ENCODE measurements at regions not wholly inside any gene's neighbourhood (a gene's known extent, or its start where the extent isn't known, plus 50 kb on each side); places are given as distances from the start of the nearest gene placed in this dataset.
A peak's percentile ranks its signal among the peaks of the same experiment; 100 is the strongest.
"Not testable (repeated sequence)": the region's sequence is repeated elsewhere in the genome, so short reads cannot be mapped to it uniquely, and the experiment has no call there.

DNA sequence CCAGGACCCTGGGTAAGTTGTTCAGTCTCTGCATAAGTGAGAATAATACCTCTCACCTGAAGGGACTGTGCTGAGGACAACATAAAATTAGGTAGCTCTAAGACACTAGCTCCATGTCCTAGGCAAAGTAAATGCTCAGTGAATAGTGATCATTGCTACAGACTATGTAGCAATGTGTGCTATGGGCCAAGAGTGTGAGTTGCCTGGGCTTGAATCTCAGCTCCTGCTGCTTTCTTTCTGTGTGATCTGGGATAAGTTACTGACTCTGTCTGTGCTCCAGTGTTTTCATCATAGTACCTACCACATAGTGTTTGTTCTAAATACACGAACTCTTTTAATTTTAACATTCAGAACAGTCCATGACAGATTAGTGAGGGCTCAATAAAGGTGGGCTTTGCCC, 81.1 kb upstream of the MFGE8 start:
- no peak for DNase-seq (ENCODE audit: extremely low read depth, low read depth, low spot score)

DNA sequence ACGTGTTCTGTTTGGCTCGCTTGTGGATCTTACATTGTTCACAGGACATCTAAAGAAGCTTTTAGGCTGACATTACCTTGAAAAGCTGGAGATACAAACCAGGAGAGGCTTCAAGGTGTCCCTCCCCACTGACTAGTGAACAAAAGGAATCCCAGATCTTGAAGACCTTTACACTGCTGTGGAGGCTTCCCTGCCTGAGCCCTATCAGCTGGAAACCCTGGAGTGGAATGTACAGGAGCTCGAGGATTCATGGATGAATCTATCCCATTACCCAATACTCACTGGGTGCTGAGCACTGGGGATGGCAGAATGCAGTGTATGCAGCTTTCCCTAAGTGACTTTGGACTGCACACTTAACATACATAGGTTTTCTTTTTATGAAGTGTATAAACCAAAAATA, 82.3 kb upstream of the MFGE8 start:
- no peak for DNase-seq (ENCODE audit: extremely low read depth, low read depth, low spot score)

DNA sequence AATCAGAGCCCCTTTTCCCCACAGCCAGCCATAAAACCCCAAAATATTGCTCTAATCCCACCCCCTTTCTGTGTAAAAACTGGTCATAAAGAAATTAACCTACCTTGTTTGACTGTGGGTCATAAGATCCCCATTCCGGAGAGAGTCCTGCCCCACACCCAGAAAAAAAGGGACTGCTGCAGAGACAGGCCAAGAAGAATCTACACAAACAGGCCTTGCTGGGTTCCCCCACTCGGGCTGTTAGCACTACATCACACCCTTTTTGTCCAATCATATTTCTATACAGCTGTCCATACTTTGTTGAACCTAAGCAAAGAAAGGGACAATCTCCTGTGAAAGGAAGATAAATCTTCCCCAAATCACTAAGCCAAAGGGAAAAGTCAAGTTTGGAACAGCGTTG, 84.4 kb upstream of the MFGE8 start:
- DNase-seq (ENCODE audit: extremely low read depth, low read depth, low spot score) = no peak

DNA sequence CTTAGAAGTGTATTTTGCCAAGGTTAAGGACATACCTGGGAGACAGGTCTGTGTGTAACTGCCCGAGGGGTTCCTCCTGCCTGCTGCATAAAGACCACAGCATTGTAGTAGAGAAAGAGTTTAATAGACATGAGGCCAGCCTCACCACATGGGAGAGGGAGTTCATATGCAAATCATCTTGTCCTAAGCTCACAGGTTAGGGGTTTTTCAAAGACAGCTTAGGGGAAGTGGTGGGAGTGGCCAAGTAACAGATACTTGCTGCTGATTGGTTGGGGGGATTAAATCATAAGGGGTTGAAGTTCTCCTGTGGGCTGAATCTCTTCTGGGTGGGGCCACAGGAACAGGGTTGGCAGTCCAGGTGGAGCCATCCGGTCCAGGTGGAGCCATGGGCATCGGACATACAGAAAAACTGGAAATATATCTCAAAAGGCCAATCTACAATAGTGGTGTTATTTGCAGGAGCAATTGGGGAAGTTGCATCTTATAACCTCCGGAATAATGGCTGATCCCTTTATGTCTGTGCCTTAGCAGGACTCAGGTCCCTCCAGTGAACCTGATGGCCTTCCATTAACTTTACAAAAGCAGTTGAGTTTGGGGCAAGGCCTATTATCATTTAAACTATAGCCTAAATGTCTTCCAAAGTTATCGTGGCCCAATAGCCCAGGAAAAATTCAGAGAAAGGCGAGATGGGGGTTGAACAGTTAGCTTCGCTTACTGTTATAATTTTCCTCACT, 86.0 kb upstream of the MFGE8 start:
- DNase-seq (ENCODE audit: extremely low read depth, low read depth, low spot score) = no peak

DNA sequence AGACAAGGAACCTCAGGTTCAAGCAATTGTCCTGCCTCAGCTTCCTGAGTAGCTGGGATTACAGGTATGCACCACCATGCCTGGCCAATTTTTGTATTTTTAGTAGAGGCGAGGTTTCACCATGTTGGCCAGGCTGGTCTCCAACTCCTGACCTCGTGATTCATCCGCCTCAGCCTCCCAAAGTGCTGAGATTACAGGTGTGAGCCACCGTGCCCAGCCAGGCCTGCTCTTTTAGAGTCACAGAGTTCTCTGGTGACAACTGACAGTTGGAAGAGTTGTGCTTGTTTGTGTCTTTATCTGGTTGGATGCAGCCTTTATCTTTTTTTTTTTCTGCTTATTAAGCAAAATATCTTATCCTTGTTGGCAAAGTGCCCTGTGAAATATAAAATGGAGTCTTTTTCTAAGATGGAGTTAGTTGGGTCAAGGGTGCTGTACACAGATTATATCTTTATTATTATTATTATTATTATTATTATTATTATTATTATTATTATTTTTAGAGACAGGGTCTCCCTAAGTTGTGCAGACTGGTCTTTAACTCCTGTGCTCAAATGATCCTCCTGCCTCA, 86.5 kb upstream of the ABHD2 start:
- not testable (repeated sequence) for DNase-seq (ENCODE audit: extremely low read depth, low read depth, low spot score)

DNA sequence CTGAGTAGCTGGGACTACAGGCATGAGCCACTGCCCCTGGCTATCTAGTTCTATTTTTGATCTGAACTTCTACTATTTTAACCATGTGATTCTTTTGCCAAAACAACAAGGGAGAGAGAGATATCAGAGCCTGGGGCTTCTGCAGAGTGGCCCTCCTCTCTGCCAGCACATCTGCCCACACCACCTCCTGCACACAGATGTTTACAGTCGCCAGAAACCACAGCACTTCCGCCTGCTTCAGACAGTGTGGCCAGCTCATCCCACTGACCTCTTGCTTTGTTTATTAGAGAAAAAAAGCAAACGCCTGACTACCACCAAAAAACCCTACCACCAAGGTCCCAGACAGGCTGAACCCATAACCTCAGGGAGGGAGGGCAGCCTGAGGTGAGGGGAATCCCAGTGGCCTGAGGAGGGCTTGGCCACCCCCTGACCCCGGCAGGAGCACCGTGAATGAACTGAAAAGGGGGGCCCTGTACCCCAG, 85.9 kb upstream of the ABHD2 start:
- DNase-seq (ENCODE audit: extremely low read depth, low read depth, low spot score) = no peak

DNA sequence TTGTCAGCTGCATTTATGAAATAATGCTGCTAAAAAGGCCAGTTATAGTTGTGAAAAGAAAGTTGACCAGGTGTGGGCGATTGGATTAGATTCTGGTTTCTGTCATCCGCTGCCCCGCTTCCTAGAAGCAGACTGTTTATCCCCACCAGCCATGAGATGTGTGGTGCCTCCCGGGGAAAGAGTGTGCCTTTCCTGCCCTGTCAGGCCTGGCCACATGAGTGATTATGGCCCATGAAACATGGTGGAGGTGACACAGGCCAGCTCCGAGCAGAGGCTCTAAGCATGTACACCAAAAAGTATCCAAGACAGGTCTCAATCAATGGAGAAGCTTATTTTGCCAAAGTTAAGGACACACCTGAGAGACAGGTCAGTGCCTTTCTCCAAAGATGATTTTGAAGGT, 85.4 kb upstream of the ABHD2 start:
- DNase-seq (ENCODE audit: extremely low read depth, low read depth, low spot score) = no peak

DNA sequence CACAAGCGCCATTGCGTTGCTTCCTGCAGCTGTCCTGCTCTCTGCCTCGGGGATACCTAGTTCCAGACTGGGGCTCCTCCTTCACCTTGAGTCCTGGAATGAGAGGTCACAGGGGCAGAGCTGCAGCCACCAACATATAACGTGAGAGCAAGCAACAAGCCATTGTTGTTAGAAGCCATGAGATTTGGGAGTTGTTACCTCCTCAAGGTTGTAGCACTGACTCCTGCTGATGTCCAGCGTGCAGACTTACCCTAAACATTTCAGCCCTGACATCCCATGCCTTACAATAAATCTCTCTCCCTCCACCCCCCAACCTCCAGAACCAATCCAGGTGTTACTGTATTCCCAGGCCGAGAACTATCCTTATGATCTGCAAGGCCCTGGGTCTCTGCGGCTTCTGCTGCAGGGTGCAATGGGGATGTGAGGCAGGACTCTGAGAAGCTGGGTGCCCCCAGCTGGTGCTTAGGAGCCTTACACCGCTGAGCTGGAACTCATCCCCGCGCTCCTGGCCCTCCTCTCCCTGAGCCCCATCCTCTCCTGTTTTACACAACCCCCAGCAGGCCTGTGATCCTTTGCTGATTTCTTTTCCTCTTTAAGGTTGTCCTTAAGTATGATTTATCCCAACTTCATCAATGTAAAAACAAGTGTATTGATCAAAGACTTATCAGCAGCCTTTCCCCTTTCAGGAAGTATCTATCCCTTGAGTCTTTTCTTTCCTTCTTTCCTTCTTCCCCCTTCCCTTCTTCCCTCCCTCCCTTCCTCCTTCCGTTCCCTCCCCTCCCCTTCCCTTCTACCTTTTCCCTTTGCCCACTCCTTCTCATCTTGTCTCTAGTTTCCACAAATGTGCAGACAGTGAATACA, 84.2 kb upstream of the ABHD2 start:
- no peak for DNase-seq (ENCODE audit: extremely low read depth, low read depth, low spot score)

DNA sequence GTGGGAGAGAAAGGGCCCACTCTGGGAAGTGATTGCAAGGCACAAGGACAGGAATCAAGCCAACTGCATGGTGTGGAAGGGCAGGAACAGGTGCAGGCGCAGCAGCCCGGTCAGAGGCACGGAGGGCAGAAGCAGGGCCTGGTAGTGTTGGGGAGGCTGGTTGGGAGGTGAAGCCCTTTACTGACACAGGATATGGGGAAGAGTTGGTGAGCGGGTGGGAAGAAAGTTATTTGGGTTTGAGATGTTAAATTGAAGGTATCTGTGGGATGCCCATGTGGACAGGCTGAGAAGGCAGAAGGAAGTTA, 83.6 kb upstream of the ABHD2 start:
- DNase-seq (ENCODE audit: extremely low read depth, low read depth, low spot score) = no peak

DNA sequence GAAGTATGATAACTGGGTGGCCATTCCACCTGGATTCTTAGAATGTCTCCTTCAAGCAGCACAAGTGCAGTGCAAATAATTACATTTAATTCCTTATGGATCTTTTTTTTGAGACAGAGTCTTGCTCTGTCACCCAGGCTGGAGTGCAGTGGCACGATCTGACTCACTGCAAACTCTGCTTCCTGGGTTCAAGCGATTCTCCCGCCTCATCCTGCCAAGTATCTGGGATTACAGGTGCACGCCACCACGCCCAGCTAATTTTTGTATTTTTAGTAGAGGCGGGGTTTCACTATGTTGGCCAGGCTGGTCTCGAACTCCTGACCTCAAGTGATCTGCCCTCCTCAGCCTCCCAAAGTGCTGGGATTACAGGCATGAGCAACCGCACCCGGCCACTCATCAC, 80.7 kb upstream of the ABHD2 start:
- DNase-seq (ENCODE audit: extremely low read depth, low read depth, low spot score) = not testable (repeated sequence)

DNA sequence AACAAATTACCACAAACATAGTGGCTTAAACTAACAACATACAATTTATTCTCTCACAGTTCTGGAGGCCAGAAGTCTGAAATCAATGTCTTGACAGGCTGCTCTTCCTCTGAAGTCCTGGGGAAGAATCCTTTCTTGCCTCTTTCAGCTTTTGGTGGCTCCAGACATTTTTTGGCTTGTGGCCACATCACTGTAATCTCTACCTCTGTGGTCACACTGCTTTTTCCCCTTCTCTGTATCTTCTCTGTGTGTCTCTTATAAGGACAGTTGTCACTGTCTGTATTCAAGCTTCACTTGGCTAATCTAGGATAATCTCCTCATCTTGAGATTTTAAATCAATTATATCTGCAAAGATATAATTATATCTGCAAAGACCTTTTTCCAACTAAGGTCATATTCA, 80.3 kb upstream of the ABHD2 start:
- DNase-seq (ENCODE audit: extremely low read depth, low read depth, low spot score) = no peak

DNA sequence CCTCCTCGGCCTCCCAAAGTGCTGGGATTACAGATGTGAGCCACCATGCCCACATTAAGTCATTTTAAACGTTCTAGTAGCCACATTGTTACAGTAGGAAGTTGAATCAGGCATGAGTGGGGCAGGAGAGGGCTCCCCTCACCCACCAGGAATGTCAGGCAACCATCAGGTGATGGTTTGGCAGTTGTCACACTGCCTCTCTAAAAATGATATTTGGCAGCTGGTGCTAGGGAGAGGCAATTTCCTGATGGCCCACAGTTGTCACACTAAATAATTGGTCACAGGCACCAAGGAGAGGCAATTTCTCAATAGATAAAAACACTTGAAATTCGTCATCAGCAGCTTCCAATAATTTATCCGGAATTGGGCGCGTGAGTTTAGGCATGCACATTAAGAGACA, 79.2 kb upstream of the ABHD2 start:
- DNase-seq (ENCODE audit: extremely low read depth, low read depth, low spot score) = no peak

DNA sequence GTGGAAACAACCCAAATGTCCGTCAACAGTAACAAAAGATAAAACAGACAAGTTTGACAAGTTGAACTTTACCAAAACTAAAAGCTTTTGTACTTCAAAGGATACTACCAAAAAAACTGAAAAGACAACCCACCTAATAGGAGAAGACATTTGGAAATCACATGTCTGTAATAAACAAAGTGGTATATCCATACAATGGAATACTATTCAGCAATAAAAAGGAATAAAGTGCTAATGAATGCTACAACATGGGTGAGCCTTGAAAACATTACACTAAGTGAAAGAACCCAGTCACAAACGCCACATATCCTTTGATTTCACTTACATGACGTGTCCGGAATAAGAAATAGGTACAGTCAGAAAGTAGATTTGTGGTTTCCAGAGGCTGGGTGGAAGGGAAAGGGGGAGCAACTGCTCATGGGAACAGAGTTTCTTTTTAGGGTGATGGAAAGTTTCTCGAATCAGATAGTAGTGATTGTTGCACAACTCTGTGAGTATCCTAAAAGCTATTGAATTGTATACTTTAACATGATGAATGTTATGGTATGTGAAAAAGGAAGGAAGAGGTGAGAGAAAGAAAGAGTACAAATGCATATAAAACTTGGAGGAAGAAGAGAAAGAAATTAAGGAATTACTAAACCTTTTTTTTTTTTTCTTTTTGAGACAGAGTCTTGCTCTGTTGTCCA, 72.7 kb upstream of the ABHD2 start:
- DNase-seq (ENCODE audit: extremely low read depth, low read depth, low spot score) = no peak

DNA sequence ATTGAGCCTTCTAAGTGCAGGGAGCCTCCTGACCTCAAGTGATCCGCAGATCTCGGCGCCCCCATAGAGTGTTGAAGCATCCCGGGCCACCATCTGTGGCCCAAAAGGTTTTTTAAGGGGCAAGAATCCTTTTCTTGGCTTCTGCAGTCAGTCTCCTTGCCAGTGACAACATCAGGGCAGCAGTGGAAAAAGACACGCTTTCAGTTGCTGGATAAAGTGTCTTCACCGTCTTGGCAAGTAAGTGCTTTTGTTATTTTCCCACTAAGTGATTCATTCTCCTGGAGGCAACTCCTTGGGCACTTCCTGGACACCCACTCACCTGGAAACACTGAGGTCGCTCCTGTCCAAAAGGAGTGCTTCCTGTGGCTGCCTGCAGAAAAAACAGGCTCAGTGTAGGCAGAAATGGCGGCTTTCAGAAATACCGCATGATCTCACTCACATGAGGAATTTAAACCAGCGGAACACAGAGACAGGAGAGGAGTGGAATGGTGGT, 71.7 kb upstream of the ABHD2 start:
- no peak for DNase-seq (ENCODE audit: extremely low read depth, low read depth, low spot score)

DNA sequence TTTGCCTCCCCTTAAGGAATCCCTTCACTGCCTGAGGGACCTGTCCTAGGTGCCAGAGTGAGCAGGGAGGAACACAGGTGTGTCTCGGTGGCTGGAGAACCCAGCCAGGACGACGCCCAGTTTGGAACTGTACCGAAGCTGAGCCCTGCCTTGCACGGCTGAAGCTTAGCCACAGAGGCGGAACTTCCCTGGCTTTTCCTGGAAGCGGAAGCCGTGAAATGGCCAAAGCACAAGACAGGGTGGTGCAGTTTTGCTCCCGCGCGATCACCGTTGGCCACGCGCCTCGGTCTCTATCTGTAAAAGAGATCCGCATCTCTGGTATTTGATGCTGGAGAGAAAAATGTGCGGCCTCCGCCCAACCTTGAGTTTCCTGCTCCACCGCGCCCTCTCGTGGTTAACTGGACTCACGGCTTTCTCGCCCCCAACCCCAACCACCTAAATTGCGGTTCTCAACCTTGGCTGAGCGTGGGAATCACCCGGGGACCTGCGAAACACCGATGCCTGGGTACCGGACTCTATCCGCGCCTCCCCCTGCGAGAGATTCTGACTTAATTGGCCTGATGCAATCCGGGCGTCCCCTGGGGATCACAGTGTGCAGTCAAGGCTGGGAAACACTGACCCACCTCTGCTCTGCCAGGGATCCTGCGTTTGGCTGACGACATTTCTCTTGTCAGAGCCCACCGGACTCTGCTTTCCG, 70.7 kb upstream of the ABHD2 start:
- peak; percentile 29 for DNase-seq (ENCODE audit: extremely low read depth, low read depth, low spot score)

DNA sequence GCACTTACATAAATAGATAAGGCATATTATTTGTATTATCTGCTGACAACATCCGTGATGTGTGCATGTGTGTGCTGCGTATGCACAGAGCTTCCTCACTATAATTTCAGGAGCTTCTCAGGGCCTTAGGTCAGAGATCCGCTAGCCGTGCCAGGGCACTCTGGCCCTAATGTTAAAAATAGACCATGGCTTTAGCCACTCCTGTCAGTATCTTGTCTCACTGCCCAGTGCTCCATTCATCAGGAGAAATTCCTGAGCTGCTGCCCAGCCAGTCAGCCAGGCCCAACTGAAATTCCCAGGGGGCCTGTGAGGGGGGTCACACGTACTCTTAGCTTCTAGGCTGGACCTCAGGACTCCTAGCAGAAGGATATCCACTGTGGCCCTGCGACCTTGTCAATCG, 70.0 kb upstream of the ABHD2 start:
- DNase-seq (ENCODE audit: extremely low read depth, low read depth, low spot score) = no peak

DNA sequence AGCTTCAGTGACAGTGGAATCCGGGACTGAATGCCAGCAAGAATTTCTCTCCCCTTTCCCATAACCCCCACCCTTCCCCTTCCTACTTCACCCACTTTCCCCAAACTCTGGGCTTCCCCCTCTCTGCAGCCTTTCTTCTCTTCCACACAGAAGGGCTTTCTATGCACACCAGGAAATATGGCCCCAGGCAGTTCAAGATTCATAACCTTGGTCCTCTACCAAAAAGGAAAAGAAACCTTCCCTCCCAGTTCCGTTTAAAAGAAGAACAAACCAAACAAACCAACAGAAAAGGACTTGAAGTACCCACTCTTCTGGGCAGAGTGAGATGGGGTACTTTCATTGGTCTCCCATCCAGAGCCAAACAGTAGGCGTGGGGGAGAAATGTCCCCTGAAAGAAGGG, 68.8 kb upstream of the ABHD2 start:
- no peak for DNase-seq (ENCODE audit: extremely low read depth, low read depth, low spot score)

DNA sequence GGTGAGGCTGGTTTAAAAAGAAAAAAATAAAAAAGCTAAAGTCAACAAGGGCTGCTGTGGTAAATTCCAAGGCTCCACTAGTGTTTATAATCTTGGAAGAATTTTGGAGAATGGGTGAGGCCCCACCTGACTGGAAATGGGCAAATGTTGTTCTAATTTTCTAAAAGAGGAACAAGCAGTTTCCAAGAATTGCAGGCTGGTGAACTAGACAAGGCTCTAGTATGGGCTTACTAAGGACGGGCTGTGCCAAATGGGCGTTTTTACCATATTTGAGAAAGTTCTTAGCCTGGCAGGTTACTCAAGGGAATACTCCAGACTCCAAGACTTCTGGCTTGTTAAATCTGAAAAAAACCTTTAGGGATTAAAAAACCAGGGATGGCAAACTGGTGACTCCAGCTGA, 67.0 kb upstream of the ABHD2 start:
- no peak for DNase-seq (ENCODE audit: extremely low read depth, low read depth, low spot score)

DNA sequence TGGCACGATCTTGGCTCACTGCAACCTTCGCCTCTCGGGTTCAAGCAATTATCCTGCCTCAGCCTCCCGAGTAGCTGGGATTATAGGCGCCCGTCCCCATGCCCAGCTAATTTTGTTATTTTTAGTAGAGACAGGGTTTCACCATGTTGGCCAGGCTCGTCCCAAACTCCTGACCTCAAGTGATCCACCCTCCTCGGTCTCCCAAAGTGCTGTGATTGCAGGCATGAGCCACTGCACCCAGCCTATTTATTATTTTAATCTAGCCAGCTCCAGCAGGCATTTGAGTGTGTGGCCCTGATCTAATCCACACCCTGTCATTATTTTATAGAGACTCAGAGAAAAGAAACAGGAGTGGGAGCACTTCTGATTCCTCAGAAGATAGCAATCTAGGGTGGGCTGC, 66.4 kb upstream of the ABHD2 start:
- DNase-seq (ENCODE audit: extremely low read depth, low read depth, low spot score) = not testable (repeated sequence)

DNA sequence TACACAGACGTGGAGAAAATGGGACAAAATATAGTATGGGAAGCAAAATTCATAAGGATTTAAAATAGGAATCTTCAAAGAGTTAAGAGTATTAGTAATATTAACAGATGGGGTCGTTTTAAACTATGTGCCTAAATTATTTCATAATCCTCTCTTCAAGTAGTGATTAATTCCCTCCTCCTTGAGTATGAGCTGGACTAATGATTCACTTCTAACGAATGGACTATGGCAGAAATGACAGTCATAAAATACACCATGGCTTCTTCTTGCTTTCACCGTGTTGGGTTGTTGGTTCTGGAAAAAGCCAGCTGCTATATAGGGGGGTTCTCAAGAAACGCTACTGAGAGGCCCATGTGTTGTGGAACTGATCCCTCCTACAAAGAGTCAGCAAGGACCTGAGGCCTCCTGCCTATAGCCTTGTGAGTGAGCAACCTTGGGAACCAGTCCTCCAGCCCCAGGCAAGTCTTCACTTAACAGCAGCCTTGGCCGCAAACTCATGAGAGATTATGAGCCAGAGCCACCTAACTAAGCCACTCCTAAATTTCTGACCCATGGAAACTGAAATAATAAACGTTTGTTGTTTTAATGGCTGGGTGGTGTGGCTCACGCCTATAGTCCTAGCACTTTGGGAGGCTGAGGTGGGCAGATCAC, 64.8 kb upstream of the ABHD2 start:
- DNase-seq (ENCODE audit: extremely low read depth, low read depth, low spot score) = no peak

Measured in glomerular endothelial cell (primary cell).